ENCODE measurements at regions not wholly inside any gene's neighbourhood (a gene's known extent, or its start where the extent isn't known, plus 50 kb on each side); places are given as distances from the start of the nearest gene placed in this dataset.

- H3K36me3 ChIP-seq = no peaks in the 10 kb centered on the region
- no peak overlapping the region for H3K27ac ChIP-seq
- 94 to 98% (median 96%) methylated on average over 1 of the region's 1 CpG for WGBS, 5 donors
- H3K9me3 ChIP-seq = no peaks in the 10 kb centered on the region
- intact Hi-C loops (cut with DNase I; ENCODE audit: low total_unique reads) = no loop called here
- H3K4me1 ChIP-seq = peaks cover 0 to 17% (median 13%) of the 10 kb centered on the region in 6 donors
- TF ChIP-seq CTCF (IDR thresholded peaks at IDR 0.05 in 8 of 11, conservative IDR thresholded peaks at IDR 0.05 in 3 of 11) (no peak), POLR2A (IDR thresholded peaks at IDR 0.05) (no peak), POLR2AphosphoS5 (IDR thresholded peaks at IDR 0.05) (no peak)
- H3K4me3 ChIP-seq = no peak overlapping the region
- H3K27me3 ChIP-seq (replicated peaks in 1 of 7) = no peaks in the 10 kb centered on the region
- no peak for DNase-seq
Measured at GRCh38 chr7:17121671-17122070, 176.8 kb upstream of the AHR start.

GRCh38 chr7:17123020-17123419 is 175.4 kb upstream of the AHR start:
- H3K27me3 ChIP-seq (replicated peaks in 1 of 7) = no peaks in the 10 kb centered on the region
- no peaks in the 10 kb centered on the region for H3K9me3 ChIP-seq
- H3K4me1 ChIP-seq = peaks cover 0 to 17% (median 13%) of the 10 kb centered on the region in 6 donors
- DNase-seq = no peak
- H3K4me3 ChIP-seq = no peak overlapping the region
- peak overlapping the region in 3 of 8 donors; percentile 21 to 34 (median 29) for H3K27ac ChIP-seq
- H3K36me3 ChIP-seq = no peaks in the 10 kb centered on the region
- TF ChIP-seq CTCF (IDR thresholded peaks at IDR 0.05 in 8 of 11, conservative IDR thresholded peaks at IDR 0.05 in 3 of 11) (no peak), POLR2A (IDR thresholded peaks at IDR 0.05) (no peak), POLR2AphosphoS5 (IDR thresholded peaks at IDR 0.05) (no peak)
- WGBS, 5 donors = 23 to 32% (median 25%) methylated on average over 4 of the region's 4 CpGs
- intact Hi-C loops (cut with DNase I; ENCODE audit: low total_unique reads) = no loop called here

- intact Hi-C loops (cut with DNase I; ENCODE audit: low total_unique reads) = no loop called here
- 72 to 81% (median 77%) methylated on average over 3 of the region's 3 CpGs for WGBS, 5 donors
Measured at GRCh38 chr7:17126413-17127268, 171.8 kb upstream of the AHR start.

More at GRCh38 chr7:17126413-17127268, 171.8 kb upstream of the AHR start:
- no peak for DNase-seq
- Histone ChIP-seq H3K27ac (no peak overlapping the region), H3K27me3 (replicated peaks in 1 of 7) (no peaks in the 10 kb centered on the region), H3K4me3 (no peak overlapping the region), H3K9me3 (no peaks in the 10 kb centered on the region), H3K4me1 (peaks cover 0 to 28% (median 13%) of the 10 kb centered on the region in 6 donors), H3K36me3 (no peaks in the 10 kb centered on the region)
- TF ChIP-seq POLR2AphosphoS5 (IDR thresholded peaks at IDR 0.05) = no peak
- no peak for TF ChIP-seq CTCF (IDR thresholded peaks at IDR 0.05 in 8 of 11, conservative IDR thresholded peaks at IDR 0.05 in 3 of 11)
- no peak for TF ChIP-seq POLR2A (IDR thresholded peaks at IDR 0.05)

Data from spleen (tissue), 11 donors.